NCI-H2227 treated with DMSO at 0.1 percent for 48 hours (cell line): ENCODE measurements at regions not wholly inside any gene's neighbourhood (a gene's known extent, or its start where the extent isn't known, plus 50 kb on each side); places are given as distances from the start of the nearest gene placed in this dataset.
"Not testable (repeated sequence)": the region's sequence is repeated elsewhere in the genome, so short reads cannot be mapped to it uniquely, and the experiment has no call there.

Experiments used
- DNase-seq: peaks from one replicate; lab custom pipeline; 2025; lab: John Stamatoyannopoulos, UW

- DNase-seq: not testable (repeated sequence)
Measured at GRCh38 chr2:67195327-67195726, 201.8 kb upstream of the ETAA1 start.

GRCh38 chr2:67201521-67201920 is 195.6 kb upstream of the ETAA1 start:
- no peak for DNase-seq

- DNase-seq: no peak
Measured at GRCh38 chr2:67204349-67204748, 192.8 kb upstream of the ETAA1 start.

- DNase-seq: peak; percentile 48
Measured at GRCh38 chr2:67208887-67209500, 188.1 kb upstream of the ETAA1 start.

GRCh38 chr2:67210430-67210829 is 186.7 kb upstream of the ETAA1 start:
- DNase-seq: no peak

- DNase-seq: no peak
Measured at GRCh38 chr2:67212203-67212602, 184.9 kb upstream of the ETAA1 start.

- DNase-seq: peak; percentile 38
Measured at GRCh38 chr2:67213270-67213670, 183.9 kb upstream of the ETAA1 start.

- no peak for DNase-seq
Measured at GRCh38 chr2:67213677-67214402, 183.3 kb upstream of the ETAA1 start.

- no peak for DNase-seq
Measured at GRCh38 chr2:67214585-67215185, 182.4 kb upstream of the ETAA1 start.

- DNase-seq: peak; percentile 20
Measured at GRCh38 chr2:67215214-67216055, 181.7 kb upstream of the ETAA1 start.

GRCh38 chr2:67216103-67216502 is 181.0 kb upstream of the ETAA1 start:
- DNase-seq: no peak

- DNase-seq: no peak
Measured at GRCh38 chr2:67216881-67217280, 180.3 kb upstream of the ETAA1 start.

- DNase-seq: no peak
Measured at GRCh38 chr2:67217398-67217797, 179.7 kb upstream of the ETAA1 start.

GRCh38 chr2:67218056-67218455 is 179.1 kb upstream of the ETAA1 start:
- no peak for DNase-seq

GRCh38 chr2:67219651-67220050 is 177.5 kb upstream of the ETAA1 start:
- DNase-seq: no peak

- DNase-seq: no peak
Measured at GRCh38 chr2:67221266-67221665, 175.9 kb upstream of the ETAA1 start.

- DNase-seq: no peak
Measured at GRCh38 chr2:67225287-67225973, 171.7 kb upstream of the ETAA1 start.

GRCh38 chr2:67229706-67230105 is 167.4 kb upstream of the ETAA1 start:
- DNase-seq: no peak

- no peak for DNase-seq
Measured at GRCh38 chr2:67232936-67233335, 164.2 kb upstream of the ETAA1 start.

GRCh38 chr2:67234440-67234839 is 162.7 kb upstream of the ETAA1 start:
- no peak for DNase-seq

- DNase-seq: no peak
Measured at GRCh38 chr2:67237288-67237687, 159.8 kb upstream of the ETAA1 start.

- DNase-seq: no peak
Measured at GRCh38 chr2:67240507-67240906, 156.6 kb upstream of the ETAA1 start.
